ENCODE measurements at regions not wholly inside any gene's neighbourhood (a gene's known extent, or its start where the extent isn't known, plus 50 kb on each side); places are given as distances from the start of the nearest gene placed in this dataset.

DNA sequence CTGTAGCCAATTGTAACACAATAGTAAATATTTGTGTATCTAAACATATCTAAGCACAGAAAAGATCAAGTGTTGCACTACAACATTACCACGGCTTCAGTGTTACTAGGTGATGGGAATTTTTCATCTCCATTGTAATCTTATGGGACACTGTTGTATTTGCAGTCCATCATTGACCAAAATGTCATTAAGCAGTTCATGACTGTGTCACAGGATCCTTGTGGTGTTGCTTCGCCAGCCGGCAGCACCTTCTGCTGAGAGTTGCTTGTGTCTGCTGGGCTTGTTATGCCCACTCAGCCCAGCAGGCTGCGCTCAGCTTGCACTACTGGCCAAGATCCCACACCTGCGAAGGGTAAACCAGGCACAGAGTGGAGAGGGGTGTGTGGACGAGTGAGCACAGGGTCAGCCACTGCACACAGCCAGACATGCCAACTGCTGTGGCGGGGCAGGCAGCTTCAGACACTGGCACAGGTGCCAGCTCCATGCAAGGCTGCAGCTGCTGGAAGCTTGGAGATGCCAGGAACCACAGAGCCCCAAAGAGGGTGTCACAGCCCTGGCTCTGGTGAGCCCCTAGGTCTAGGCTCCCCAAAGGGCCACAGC is 273.7 kb downstream of the CETN3 start:
- Histone ChIP-seq H3K27me3 (ENCODE audit: control insufficient read depth in 3 of 3, insufficient read depth in 3 of 3, low read depth in 1 of 3, low read length in 3 of 3) (no peaks in the 10 kb centered on the region), H3K4me2 (ENCODE audit: insufficient read depth, low read length, poor library complexity, severe bottlenecking) (no peak overlapping the region), H3K4me1 (ENCODE audit: control insufficient read depth in 2 of 2, insufficient read depth in 1 of 2, low read depth in 1 of 2, low read length in 2 of 2) (peaks cover 0 to under 1% of the 10 kb centered on the region in 2 donors), H3K9me3 (replicated peaks in 1 of 2; ENCODE audit: control insufficient read depth in 2 of 2, insufficient read depth in 1 of 2, low read depth in 1 of 2, low read length in 2 of 2) (peaks cover 0 to 1% of the 10 kb centered on the region in 2 donors), H4K8ac (ENCODE audit: low read depth, low read length) (no peak overlapping the region), H2BK120ac (ENCODE audit: low read depth, low read length) (no peak overlapping the region), H3K9ac (ENCODE audit: low read depth, low read length, poor library complexity) (no peak overlapping the region), H2BK5ac (ENCODE audit: low read length) (no peak overlapping the region), H4K91ac (ENCODE audit: low read depth, low read length, poor library complexity) (no peak overlapping the region), H2AFZ (ENCODE audit: low read length) (no peak overlapping the region), H3K4ac (ENCODE audit: low read length) (no peak overlapping the region), H3K27ac (replicated peaks; ENCODE audit: low read length) (no peak overlapping the region), H2BK12ac (ENCODE audit: low read length) (no peak overlapping the region), H3K4me3 (ENCODE audit: low read length in 2 of 2) (no peak overlapping the region), H2BK15ac (ENCODE audit: low read length) (no peak overlapping the region), H3K36me3 (replicated peaks in 1 of 2; ENCODE audit: control insufficient read depth in 2 of 2, insufficient read depth in 2 of 2, low read length in 2 of 2) (no peaks in the 10 kb centered on the region), H3K14ac (ENCODE audit: low read length) (no peak overlapping the region), H3K23ac (ENCODE audit: low read depth, low read length, poor library complexity) (no peak overlapping the region), H3K18ac (ENCODE audit: low read length) (peak overlapping the region; percentile 49), H3K79me1 (ENCODE audit: low read depth, low read length) (no peaks in the 10 kb centered on the region), H2AK5ac (ENCODE audit: low read depth, low read length) (no peak overlapping the region)
- WGBS, 2 donors (ENCODE audit: extremely low coverage in 2 of 2, insufficient read length in 2 of 2, insufficient replicate concordance in 1 of 2): no CpG with 5 or more reads among the region's 7 CpGs
- DNase-seq (ENCODE audit: low spot score): no peak

DNA sequence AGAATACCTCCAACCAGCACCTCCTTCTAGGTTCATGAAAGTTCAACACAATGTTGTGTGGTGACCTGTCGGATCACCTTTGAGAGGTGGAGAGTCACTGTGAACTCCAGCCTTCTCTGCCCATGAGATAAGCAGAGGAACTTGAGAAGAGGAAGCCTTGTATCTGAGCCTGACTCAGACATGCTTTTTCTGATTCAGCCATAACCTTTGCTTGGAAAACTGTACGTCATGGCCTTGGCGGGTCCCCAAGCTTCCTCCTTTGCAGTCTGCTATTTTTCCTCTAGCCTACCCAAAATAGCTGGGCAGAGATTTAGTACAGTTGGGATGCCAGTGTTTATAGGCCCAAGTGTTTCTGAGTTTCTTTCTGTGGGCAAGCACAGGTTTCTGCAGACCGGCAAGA is 274.7 kb downstream of the CETN3 start:
- no CpG with 5 or more reads among the region's 4 CpGs for WGBS, 2 donors (ENCODE audit: extremely low coverage in 2 of 2, insufficient read length in 2 of 2, insufficient replicate concordance in 1 of 2)
- Histone ChIP-seq H2BK120ac (ENCODE audit: low read depth, low read length) (no peak overlapping the region), H2BK12ac (ENCODE audit: low read length) (no peak overlapping the region), H3K4me2 (ENCODE audit: insufficient read depth, low read length, poor library complexity, severe bottlenecking) (no peak overlapping the region), H3K18ac (ENCODE audit: low read length) (no peak overlapping the region), H2BK5ac (ENCODE audit: low read length) (no peak overlapping the region), H3K36me3 (replicated peaks in 1 of 2; ENCODE audit: control insufficient read depth in 2 of 2, insufficient read depth in 2 of 2, low read length in 2 of 2) (no peaks in the 10 kb centered on the region), H3K4me3 (ENCODE audit: low read length in 2 of 2) (no peak overlapping the region), H4K8ac (ENCODE audit: low read depth, low read length) (no peak overlapping the region), H2BK15ac (ENCODE audit: low read length) (no peak overlapping the region), H3K27me3 (ENCODE audit: control insufficient read depth in 3 of 3, insufficient read depth in 3 of 3, low read depth in 1 of 3, low read length in 3 of 3) (no peaks in the 10 kb centered on the region), H3K4ac (ENCODE audit: low read length) (no peak overlapping the region), H2AFZ (ENCODE audit: low read length) (no peak overlapping the region), H3K23ac (ENCODE audit: low read depth, low read length, poor library complexity) (no peak overlapping the region), H4K91ac (ENCODE audit: low read depth, low read length, poor library complexity) (no peak overlapping the region), H3K27ac (replicated peaks; ENCODE audit: low read length) (no peak overlapping the region), H3K9ac (ENCODE audit: low read depth, low read length, poor library complexity) (no peak overlapping the region), H3K4me1 (ENCODE audit: control insufficient read depth in 2 of 2, insufficient read depth in 1 of 2, low read depth in 1 of 2, low read length in 2 of 2) (peaks cover 0 to 2% of the 10 kb centered on the region in 2 donors), H2AK5ac (ENCODE audit: low read depth, low read length) (no peak overlapping the region), H3K14ac (ENCODE audit: low read length) (no peak overlapping the region), H3K9me3 (replicated peaks in 1 of 2; ENCODE audit: control insufficient read depth in 2 of 2, insufficient read depth in 1 of 2, low read depth in 1 of 2, low read length in 2 of 2) (peaks cover 0 to 1% of the 10 kb centered on the region in 2 donors), H3K79me1 (ENCODE audit: low read depth, low read length) (no peaks in the 10 kb centered on the region)
- DNase-seq (ENCODE audit: low spot score): no peak

DNA sequence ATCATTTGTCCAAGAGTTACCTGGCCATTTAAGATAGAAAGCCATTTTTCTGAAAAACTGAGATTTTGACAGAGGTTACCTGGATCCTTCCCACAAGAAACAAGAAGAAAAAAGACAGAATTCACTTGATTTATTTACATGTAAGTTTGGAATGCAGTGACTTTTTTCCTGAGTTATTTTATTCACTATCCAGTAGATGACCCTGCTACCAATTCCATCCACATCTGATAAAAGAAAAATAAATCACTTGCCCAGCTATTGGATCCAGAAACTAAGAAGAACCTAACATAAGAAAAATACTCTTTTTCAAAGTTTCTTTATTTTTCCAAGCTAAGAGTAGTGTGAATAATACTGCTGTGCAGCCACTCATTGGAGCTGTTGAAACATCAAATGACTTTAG is 275.2 kb downstream of the CETN3 start:
- H2AK5ac ChIP-seq (ENCODE audit: low read depth, low read length): no peak overlapping the region
- peaks cover 0 to 1% of the 10 kb centered on the region in 2 donors for H3K9me3 ChIP-seq (replicated peaks in 1 of 2; ENCODE audit: control insufficient read depth in 2 of 2, insufficient read depth in 1 of 2, low read depth in 1 of 2, low read length in 2 of 2)
- no peak overlapping the region for H2AFZ ChIP-seq (ENCODE audit: low read length)
- H4K8ac ChIP-seq (ENCODE audit: low read depth, low read length): no peak overlapping the region
- H3K4me2 ChIP-seq (ENCODE audit: insufficient read depth, low read length, poor library complexity, severe bottlenecking): no peak overlapping the region
- no peak overlapping the region for H2BK120ac ChIP-seq (ENCODE audit: low read depth, low read length)
- H3K4ac ChIP-seq (ENCODE audit: low read length): no peak overlapping the region
- no peak for DNase-seq (ENCODE audit: low spot score)
- peaks cover 0 to 2% of the 10 kb centered on the region in 2 donors for H3K4me1 ChIP-seq (ENCODE audit: control insufficient read depth in 2 of 2, insufficient read depth in 1 of 2, low read depth in 1 of 2, low read length in 2 of 2)
- H3K27ac ChIP-seq (replicated peaks; ENCODE audit: low read length): no peak overlapping the region
- H2BK5ac ChIP-seq (ENCODE audit: low read length): no peak overlapping the region
- H3K4me3 ChIP-seq (ENCODE audit: low read length in 2 of 2): no peak overlapping the region
- no peaks in the 10 kb centered on the region for H3K36me3 ChIP-seq (replicated peaks in 1 of 2; ENCODE audit: control insufficient read depth in 2 of 2, insufficient read depth in 2 of 2, low read length in 2 of 2)
- H3K14ac ChIP-seq (ENCODE audit: low read length): no peak overlapping the region
- H2BK15ac ChIP-seq (ENCODE audit: low read length): no peak overlapping the region
- no peak overlapping the region for H3K18ac ChIP-seq (ENCODE audit: low read length)
- no peaks in the 10 kb centered on the region for H3K79me1 ChIP-seq (ENCODE audit: low read depth, low read length)
- H4K91ac ChIP-seq (ENCODE audit: low read depth, low read length, poor library complexity): no peak overlapping the region
- H3K27me3 ChIP-seq (ENCODE audit: control insufficient read depth in 3 of 3, insufficient read depth in 3 of 3, low read depth in 1 of 3, low read length in 3 of 3): no peaks in the 10 kb centered on the region
- no peak overlapping the region for H3K9ac ChIP-seq (ENCODE audit: low read depth, low read length, poor library complexity)
- no peak overlapping the region for H2BK12ac ChIP-seq (ENCODE audit: low read length)
- no peak overlapping the region for H3K23ac ChIP-seq (ENCODE audit: low read depth, low read length, poor library complexity)

DNA sequence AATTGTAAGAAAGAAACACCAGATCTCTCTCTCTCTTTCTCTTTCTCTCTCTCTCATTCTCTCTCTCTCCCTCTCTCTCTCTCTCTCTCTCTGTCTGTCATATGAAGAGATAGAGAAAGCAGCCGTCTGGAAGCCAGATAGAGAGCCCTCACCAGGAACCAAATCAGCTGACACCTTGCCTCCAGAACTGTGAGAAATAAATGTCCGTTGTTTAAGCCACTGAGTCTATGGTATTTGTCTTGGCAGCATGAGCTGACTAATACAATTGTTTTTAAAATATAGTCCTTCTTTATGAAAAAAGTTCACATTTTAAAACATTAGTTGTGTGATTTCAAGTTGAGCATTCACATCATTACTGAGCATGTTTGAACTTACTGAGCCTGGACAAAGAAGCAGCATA is 275.6 kb downstream of the CETN3 start:
- no peak overlapping the region for H2BK15ac ChIP-seq (ENCODE audit: low read length)
- H2AK5ac ChIP-seq (ENCODE audit: low read depth, low read length): no peak overlapping the region
- no peak for DNase-seq (ENCODE audit: low spot score)
- peaks cover 0 to 2% of the 10 kb centered on the region in 2 donors for H3K4me1 ChIP-seq (ENCODE audit: control insufficient read depth in 2 of 2, insufficient read depth in 1 of 2, low read depth in 1 of 2, low read length in 2 of 2)
- WGBS, 2 donors (ENCODE audit: extremely low coverage in 2 of 2, insufficient read length in 2 of 2, insufficient replicate concordance in 1 of 2): no CpG with 5 or more reads among the region's 2 CpGs
- no peak overlapping the region for H4K8ac ChIP-seq (ENCODE audit: low read depth, low read length)
- H2BK120ac ChIP-seq (ENCODE audit: low read depth, low read length): no peak overlapping the region
- no peak overlapping the region for H3K4ac ChIP-seq (ENCODE audit: low read length)
- no peak overlapping the region for H4K91ac ChIP-seq (ENCODE audit: low read depth, low read length, poor library complexity)
- no peak overlapping the region for H2BK5ac ChIP-seq (ENCODE audit: low read length)
- no peak overlapping the region for H2AFZ ChIP-seq (ENCODE audit: low read length)
- no peaks in the 10 kb centered on the region for H3K79me1 ChIP-seq (ENCODE audit: low read depth, low read length)
- H2BK12ac ChIP-seq (ENCODE audit: low read length): no peak overlapping the region
- peaks cover 0 to 1% of the 10 kb centered on the region in 2 donors for H3K9me3 ChIP-seq (replicated peaks in 1 of 2; ENCODE audit: control insufficient read depth in 2 of 2, insufficient read depth in 1 of 2, low read depth in 1 of 2, low read length in 2 of 2)
- H3K18ac ChIP-seq (ENCODE audit: low read length): no peak overlapping the region
- H3K36me3 ChIP-seq (replicated peaks in 1 of 2; ENCODE audit: control insufficient read depth in 2 of 2, insufficient read depth in 2 of 2, low read length in 2 of 2): no peaks in the 10 kb centered on the region
- H3K27me3 ChIP-seq (ENCODE audit: control insufficient read depth in 3 of 3, insufficient read depth in 3 of 3, low read depth in 1 of 3, low read length in 3 of 3): no peaks in the 10 kb centered on the region
- no peak overlapping the region for H3K23ac ChIP-seq (ENCODE audit: low read depth, low read length, poor library complexity)
- H3K9ac ChIP-seq (ENCODE audit: low read depth, low read length, poor library complexity): no peak overlapping the region
- no peak overlapping the region for H3K4me2 ChIP-seq (ENCODE audit: insufficient read depth, low read length, poor library complexity, severe bottlenecking)
- H3K27ac ChIP-seq (replicated peaks; ENCODE audit: low read length): no peak overlapping the region
- H3K14ac ChIP-seq (ENCODE audit: low read length): no peak overlapping the region
- H3K4me3 ChIP-seq (ENCODE audit: low read length in 2 of 2): no peak overlapping the region

All from neuronal stem cell (in vitro differentiated cells).